ENCODE measurements at regions not wholly inside any gene's neighbourhood (a gene's known extent, or its start where the extent isn't known, plus 50 kb on each side); places are given as distances from the start of the nearest gene placed in this dataset.
"Not testable (repeated sequence)": the region's sequence is repeated elsewhere in the genome, so short reads cannot be mapped to it uniquely, and the experiment has no call there.

- intact Hi-C loops (cut with DNase I) = not testable (repeated sequence)
Observed at GRCh38 chr7:6936626-6937025, 110.6 kb upstream of the CCZ1B start.

GRCh38 chr7:6937746-6938145, 111.7 kb upstream of the CCZ1B start:
- intact Hi-C loops (cut with DNase I) = not testable (repeated sequence)
- peak; percentile 66 for DNase-seq (ENCODE audit: low spot score)

More at GRCh38 chr7:6936626-6937025, 110.6 kb upstream of the CCZ1B start:
- not testable (repeated sequence) for DNase-seq (ENCODE audit: low spot score)

GRCh38 chr7:6938284-6938683, 112.2 kb upstream of the CCZ1B start:
- intact Hi-C loops (cut with DNase I) = not testable (repeated sequence)

GRCh38 chr7:6939126-6939525, 113.1 kb upstream of the CCZ1B start:
- DNase-seq (ENCODE audit: low spot score); intact Hi-C loops (cut with DNase I): not testable (repeated sequence)

More at GRCh38 chr7:6938284-6938683, 112.2 kb upstream of the CCZ1B start:
- DNase-seq (ENCODE audit: low spot score) = peak; percentile 76

GRCh38 chr7:6939896-6940295, 113.8 kb upstream of the CCZ1B start:
- DNase-seq (ENCODE audit: low spot score); intact Hi-C loops (cut with DNase I): not testable (repeated sequence)

- DNase-seq (ENCODE audit: low spot score); intact Hi-C loops (cut with DNase I): not testable (repeated sequence)
Observed at GRCh38 chr7:6946873-6947272, 120.8 kb upstream of the CCZ1B start.

- intact Hi-C loops (cut with DNase I); DNase-seq (ENCODE audit: low spot score): not testable (repeated sequence)
Observed at GRCh38 chr7:6950231-6950630, 124.2 kb upstream of the CCZ1B start.

GRCh38 chr7:6951553-6951952, 125.5 kb upstream of the CCZ1B start:
- DNase-seq (ENCODE audit: low spot score); intact Hi-C loops (cut with DNase I): not testable (repeated sequence)

GRCh38 chr7:6953138-6953797, 127.2 kb upstream of the CCZ1B start:
- DNase-seq (ENCODE audit: low spot score); intact Hi-C loops (cut with DNase I): not testable (repeated sequence)

- DNase-seq (ENCODE audit: low spot score); intact Hi-C loops (cut with DNase I): not testable (repeated sequence)
Observed at GRCh38 chr7:6953798-6954181, 127.7 kb upstream of the CCZ1B start.

- intact Hi-C loops (cut with DNase I) = not testable (repeated sequence)
- DNase-seq (ENCODE audit: low spot score) = peak; percentile 72
Observed at GRCh38 chr7:6955385-6955784, 129.3 kb upstream of the CCZ1B start.

GRCh38 chr7:6955990-6956566, 130.0 kb upstream of the CCZ1B start:
- intact Hi-C loops (cut with DNase I); DNase-seq (ENCODE audit: low spot score): not testable (repeated sequence)

GRCh38 chr7:6958371-6958770, 132.3 kb upstream of the CCZ1B start:
- DNase-seq (ENCODE audit: low spot score); intact Hi-C loops (cut with DNase I): not testable (repeated sequence)

- intact Hi-C loops (cut with DNase I); DNase-seq (ENCODE audit: low spot score): not testable (repeated sequence)
Observed at GRCh38 chr7:6959942-6960341, 133.9 kb upstream of the CCZ1B start.

- intact Hi-C loops (cut with DNase I); DNase-seq (ENCODE audit: low spot score): not testable (repeated sequence)
Observed at GRCh38 chr7:6962871-6963270, 136.8 kb upstream of the CCZ1B start.

- DNase-seq (ENCODE audit: low spot score); intact Hi-C loops (cut with DNase I): not testable (repeated sequence)
Observed at GRCh38 chr7:6965051-6965450, 139.0 kb upstream of the CCZ1B start.

GRCh38 chr7:6970180-6970579, 144.1 kb upstream of the CCZ1B start:
- intact Hi-C loops (cut with DNase I); DNase-seq (ENCODE audit: low spot score): not testable (repeated sequence)

- intact Hi-C loops (cut with DNase I); DNase-seq (ENCODE audit: low spot score): not testable (repeated sequence)
Observed at GRCh38 chr7:6974876-6975275, 148.8 kb upstream of the CCZ1B start.

GRCh38 chr7:6975346-6975745, 149.3 kb upstream of the CCZ1B start:
- intact Hi-C loops (cut with DNase I); DNase-seq (ENCODE audit: low spot score): not testable (repeated sequence)

GRCh38 chr7:6977368-6977767, 151.3 kb upstream of the CCZ1B start:
- DNase-seq (ENCODE audit: low spot score); intact Hi-C loops (cut with DNase I): not testable (repeated sequence)

GRCh38 chr7:6978326-6978725, 152.3 kb upstream of the CCZ1B start:
- intact Hi-C loops (cut with DNase I); DNase-seq (ENCODE audit: low spot score): not testable (repeated sequence)

Data from posterior vena cava (tissue), 2 donors.